ENCODE measurements at regions not wholly inside any gene's neighbourhood (a gene's known extent, or its start where the extent isn't known, plus 50 kb on each side); places are given as distances from the start of the nearest gene placed in this dataset.
A peak's percentile ranks its signal among the peaks of the same experiment; 100 is the strongest.

DNA sequence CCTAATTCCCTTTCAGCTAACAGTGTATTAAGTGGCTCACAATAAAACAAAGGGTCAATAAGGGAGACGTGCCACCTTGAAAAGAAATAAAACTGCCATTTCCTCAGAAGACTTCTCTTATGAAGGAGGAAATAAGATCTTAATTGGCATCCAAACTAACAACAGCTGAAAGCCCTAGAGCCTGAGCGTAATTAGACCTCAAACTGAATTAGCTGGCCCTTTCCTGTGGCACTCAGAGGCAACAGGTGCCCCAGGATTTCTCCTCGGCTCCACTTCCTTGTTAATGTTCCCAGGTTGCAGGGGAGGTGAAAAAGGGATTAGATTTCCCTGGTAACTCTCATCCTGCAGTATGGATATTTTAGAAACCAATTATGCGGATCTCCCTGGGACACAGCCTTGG is 804.3 kb downstream of the DCDC2C start:
- intact Hi-C loops (cut with DNase I), result no loop called here
- DNase-seq (ENCODE audit: missing footprints), result no peak
- no peak for ATAC-seq

DNA sequence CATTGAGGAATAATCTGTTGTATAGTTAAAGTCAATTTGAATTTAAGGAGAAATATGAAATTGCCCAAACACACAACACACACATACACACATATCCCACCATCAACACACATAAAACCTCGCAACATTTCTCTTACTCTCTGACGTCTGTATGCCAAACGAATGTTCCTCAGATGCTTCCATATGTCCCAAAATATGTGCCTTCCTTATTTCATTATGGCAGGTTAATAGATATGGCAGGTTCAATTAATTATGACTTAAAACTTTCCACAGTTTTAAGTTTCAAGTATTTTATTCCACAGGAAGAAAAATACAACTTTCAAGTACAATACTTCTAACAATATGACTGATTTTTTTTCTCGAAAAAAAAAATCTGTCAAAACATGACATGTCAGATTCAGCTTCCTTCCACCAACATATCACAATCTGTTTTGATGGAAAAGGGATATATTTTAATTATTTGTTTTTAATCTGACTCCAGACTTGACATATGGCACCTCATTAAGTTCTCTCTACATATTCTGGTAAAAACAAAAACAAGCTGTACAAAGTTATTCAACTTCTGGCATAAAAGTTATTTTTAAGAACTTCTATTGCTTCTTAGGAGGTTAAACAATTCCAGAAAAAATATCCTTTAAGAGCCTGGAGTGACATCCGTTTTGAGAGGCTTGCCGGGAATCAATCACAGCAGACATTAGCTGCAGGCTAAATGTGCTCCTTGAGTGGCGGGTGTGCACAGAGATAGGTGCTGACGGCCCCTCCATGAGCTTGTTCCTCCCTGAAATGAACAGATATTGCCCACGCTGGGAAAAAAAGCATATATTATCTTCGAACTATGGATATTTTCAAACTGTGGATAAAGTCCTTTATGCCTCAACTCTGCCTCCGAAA is 812.7 kb downstream of the DCDC2C start:
- intact Hi-C loops (cut with DNase I), result no loop called here
- DNase-seq (ENCODE audit: missing footprints), result no peak
- no peak for ATAC-seq

DNA sequence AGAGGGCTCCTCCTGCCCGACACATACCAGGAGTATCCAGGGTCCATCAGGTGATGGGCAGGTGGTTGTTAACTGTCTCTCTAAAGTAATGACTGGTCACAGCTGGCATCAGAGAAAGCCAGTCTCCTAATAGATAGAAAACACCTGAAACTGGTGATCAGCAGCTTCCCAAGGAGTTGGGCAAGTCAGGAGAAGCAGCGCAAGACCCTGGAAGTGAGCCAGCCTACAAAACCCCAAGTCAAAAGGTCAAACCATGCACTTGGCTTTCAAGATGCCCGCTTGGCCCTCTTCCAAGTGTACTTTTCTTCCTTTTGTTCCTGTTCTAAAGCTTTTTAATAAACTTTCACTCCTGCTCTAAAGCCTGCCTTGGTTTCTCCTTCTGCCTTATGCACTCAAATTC is 815.2 kb downstream of the DCDC2C start:
- no peak for ATAC-seq
- intact Hi-C loops (cut with DNase I), result no loop called here
- DNase-seq (ENCODE audit: missing footprints), result no peak

DNA sequence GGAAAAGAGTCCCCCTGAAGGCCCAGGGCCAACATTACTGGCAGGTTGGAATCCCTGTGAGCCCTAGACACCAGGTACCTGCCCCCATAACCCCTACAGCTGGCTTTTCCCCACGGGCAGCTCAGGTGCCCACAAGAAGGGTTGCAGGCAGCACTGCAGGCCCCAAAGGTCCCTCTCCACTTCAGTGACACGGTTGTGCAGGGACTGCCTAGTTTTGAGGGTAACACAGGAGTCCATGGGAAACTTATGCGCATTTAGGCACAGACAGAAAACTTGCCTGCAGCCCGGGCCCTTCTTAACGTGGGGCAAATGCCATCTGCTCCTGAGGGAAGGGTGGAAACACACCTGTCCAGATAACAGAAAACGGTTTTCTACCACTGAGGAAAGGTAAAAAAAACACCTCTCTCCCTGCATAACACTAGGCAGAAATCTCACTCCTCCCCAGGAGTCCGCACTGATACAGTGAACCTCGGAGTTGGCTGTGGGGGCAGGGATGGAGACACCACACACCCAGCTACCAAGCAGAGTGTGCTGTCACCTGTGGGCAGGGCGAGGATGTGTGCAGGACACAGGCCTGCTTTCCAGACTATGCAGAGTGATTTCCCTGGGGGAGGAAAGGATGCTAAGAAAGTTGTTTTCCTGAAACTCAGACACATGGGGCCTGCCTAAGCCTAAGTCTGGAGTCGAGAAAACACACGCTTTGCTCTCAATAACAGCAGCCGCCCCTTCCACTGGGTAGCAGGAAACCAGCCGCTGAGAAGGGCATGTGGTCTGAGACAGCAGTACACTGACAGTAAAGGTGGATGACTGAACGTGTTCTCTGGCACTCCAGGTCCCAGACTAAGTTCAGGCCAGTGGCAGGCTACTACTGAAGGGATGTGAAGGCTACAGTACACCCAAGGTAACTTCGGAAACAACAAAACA is 819.4 kb downstream of the DCDC2C start:
- intact Hi-C loops (cut with DNase I), result no loop called here
- DNase-seq (ENCODE audit: missing footprints) (peak; percentile 56), ATAC-seq (no peak)

DNA sequence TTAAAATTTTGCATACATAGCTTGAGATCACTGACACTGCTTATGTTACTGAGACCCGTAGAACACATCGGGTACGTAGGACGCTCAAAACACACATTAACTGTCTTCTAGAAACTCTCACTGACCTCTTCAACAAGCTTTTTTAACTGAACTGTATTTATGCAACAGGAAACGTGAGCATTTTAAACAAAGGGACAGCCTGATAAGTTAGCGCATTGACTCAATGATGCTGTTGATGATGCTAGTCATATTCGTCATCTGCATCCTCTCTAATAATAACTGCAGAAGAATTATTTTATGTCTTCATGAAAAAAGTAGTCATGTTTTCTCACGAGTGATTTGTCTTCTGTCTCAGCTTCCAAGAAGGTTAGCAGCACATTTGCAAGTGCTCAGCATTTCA is 824.0 kb downstream of the DCDC2C start:
- intact Hi-C loops (cut with DNase I), result no loop called here
- no peak for ATAC-seq
- no peak for DNase-seq (ENCODE audit: missing footprints)

DNA sequence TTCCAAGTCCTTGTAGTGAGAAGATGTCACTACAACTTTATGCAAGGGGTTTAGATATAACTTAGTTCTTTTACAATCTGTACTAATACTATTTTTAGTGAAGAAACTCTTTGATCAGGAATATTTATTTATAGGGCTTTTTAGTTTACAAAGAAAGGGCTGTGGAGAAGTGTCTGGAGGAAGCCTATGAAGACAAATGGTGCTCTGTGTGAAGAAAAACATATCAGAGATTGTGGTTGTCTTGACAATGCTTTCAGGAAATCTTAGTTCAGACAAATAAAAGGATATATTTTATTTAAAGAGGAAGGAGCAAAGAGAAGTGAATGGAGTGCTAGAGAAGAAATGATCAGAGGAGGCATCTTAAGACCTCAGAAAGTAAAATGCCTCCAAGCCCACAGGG is 824.9 kb downstream of the DCDC2C start:
- no peak for ATAC-seq
- no peak for DNase-seq (ENCODE audit: missing footprints)
- intact Hi-C loops (cut with DNase I), result no loop called here

DNA sequence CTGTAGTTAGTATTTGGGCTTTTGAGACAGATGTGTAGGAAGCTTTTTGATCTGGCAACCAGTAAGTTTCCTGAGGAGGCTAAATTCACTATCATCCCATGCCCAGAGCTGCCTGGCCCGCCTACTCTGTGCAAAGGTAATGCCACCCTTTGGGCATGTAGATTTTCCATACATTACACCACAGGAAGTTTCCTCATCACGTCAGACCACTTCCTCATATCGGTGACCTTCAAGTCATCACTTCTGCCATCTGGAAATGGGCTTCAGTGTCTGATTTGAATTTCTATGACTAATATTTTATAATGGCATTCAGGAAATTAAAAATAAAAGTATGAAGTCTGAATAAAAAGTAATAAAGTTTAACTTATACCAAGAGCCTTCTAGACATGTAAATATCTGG is 825.4 kb downstream of the DCDC2C start:
- ATAC-seq, result no peak

DNA sequence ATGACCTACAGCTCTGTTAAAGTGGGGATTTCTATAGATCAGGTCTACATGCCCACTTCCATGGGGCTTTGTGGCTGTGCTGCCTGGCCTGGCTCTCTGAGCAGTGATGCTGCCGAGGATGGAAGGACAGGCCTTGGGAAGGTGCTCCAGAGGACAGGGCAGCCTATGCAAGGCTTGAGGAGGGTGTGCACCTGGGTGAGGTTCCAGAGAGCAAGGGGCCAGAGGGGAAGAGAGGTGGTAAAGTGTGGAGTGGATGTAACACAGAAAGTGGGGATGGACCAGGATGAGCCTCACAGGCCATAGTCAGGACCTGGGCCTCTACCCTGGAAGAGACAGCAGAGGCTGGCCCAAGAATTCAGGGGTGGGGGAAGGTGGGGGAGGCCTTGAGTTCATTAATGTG is 826.4 kb downstream of the DCDC2C start:
- ATAC-seq, result no peak
- no peak for DNase-seq (ENCODE audit: missing footprints)
- intact Hi-C loops (cut with DNase I), result no loop called here

More for the DNA sequence above, 825.4 kb downstream of the DCDC2C start:
- intact Hi-C loops (cut with DNase I), result no loop called here
- DNase-seq (ENCODE audit: missing footprints), result no peak

DNA sequence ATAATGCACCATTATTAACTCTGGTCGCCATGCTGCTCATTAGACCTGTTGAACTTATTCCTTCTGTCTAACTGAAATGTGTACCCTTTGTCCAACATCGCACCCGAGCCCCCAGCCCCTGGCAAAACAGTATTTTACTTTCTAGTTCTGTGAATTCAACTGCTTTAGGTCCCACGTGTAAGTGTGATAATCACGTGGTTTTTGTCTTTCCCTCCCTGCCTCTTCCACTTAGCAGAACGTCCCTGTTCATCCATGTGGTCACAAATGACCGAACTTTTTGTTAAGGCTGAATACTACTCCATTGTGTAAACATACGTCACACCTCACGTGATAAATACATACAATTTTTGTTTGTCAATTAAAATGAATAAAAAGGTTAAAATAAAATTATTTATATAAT is 826.9 kb downstream of the DCDC2C start:
- DNase-seq (ENCODE audit: missing footprints) (no peak), ATAC-seq (no peak)
- intact Hi-C loops (cut with DNase I), result no loop called here

DNA sequence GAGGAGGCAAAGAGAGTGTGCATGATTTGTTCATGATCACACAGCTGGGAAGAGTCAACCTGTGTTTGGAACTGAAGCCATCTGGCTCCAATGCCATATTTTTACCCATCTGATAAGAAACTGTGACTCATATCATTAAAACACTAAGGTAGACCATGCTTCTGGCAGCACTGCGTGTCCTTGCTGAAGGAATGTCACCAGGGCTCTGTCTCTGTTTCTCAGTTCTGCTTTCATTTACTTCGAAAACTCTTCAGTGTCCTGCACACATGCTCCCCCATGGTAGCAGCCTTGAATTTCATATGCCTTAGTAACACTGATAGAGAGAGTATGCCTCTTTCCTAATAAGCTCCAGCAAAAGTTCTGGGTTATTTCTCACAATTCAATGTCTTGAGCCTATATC is 830.4 kb downstream of the DCDC2C start:
- intact Hi-C loops (cut with DNase I), result no loop called here
- ATAC-seq, result no peak
- no peak for DNase-seq (ENCODE audit: missing footprints)

DNA sequence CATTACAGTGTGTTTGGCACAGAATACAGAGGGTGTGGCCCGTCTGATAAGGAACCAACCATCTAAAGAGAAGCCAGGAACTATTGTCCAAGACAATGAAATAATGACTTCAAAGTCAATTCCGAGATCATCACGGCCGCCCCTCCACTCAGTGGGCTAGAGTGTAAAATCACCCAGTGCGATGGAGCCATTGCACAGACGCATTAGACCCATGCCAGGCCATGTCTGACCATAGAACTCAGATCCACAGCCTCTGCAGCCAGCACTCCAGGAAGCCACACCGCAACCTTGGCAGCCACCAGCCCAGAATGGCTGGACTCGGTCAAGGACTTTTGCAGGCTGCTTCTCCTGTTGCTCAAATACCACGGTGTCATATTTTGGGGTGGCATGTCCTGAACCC is 835.7 kb downstream of the DCDC2C start:
- DNase-seq (ENCODE audit: missing footprints) (peak; percentile 51), ATAC-seq (no peak)
- intact Hi-C loops (cut with DNase I), result no loop called here

DNA sequence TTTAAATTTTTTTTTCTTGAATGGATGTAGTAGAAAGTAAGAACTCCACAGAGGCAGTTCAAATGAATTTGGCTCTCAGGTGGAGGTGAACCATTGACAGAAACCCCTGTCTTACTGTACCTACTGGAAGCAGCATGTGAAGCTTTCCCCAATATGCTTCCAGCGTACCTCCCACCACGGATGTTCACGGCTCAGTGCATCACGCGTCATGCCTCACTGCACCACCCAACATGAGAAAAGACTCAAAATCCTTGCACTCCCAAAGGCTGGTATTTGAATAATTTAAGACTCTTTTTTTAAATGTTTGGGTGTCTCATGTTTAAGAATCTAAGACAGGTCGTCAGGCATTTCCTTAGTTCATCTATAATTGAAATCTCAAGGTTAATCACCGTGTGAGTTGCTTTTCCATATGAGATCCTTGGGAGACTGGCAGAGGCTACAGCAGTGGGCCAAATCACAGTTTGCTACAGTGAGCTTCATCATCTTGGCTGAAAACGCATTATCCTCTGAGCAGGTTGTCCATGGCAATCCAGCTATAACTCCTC is 846.4 kb downstream of the DCDC2C start:
- ATAC-seq (no peak), DNase-seq (ENCODE audit: missing footprints) (no peak)
- intact Hi-C loops (cut with DNase I), result no loop called here

DNA sequence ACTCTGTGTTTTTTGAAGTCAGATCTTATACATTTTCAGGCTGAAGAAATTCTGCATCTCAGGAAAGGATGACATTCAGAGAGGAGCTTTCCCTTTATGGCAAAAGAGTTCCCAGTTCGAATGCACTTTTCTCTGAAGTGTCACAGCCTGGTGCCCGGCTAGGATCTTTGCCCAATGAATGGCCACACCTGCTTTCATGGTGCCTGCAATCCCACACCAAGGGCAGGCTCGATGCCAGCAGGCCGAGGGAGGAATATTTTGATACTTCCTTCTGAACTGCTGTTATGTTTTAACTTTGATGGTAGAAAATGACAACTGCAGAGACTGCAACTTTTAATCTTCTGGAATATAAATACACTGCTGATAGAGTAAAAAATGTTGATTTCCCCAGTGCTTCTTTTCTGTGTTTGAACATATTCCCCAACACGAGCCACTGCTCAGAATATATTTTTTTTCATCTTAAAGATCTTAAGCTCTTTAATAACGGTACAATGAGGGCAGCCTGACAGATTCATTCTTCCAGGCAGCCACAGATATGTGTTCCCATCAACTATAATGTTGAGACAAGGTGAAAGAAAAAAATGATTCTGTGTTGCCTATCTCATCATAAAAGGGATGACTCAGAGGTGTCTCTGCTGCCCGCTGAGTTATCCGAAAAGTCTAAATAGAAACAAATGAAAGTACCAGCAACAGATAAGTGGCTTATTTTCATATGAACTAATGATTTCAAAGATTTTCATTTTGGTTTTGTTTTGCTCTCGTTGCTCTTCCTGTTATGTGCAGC is 848.5 kb downstream of the DCDC2C start:
- intact Hi-C loops (cut with DNase I), result no loop called here
- ATAC-seq, result no peak
- no peak for DNase-seq (ENCODE audit: missing footprints)

DNA sequence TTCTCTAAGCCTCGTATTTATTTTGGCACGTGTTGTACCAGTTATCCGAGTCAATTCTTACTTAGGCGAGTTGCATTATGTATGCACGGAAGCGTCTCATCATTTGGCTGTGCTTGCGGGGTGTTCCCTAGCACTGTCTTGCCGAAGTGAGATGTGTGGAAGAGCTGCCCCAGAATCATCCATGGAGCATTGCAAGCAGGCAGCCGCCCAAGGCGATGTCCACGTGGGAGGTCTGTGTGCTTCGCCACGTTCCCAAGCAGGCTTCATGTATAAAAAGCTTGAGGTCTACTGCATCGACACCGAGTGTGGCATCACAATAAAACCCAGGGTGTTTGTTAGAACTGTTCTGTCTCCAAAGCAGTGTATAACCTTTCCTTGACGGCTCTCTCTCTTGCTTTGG is 849.9 kb downstream of the DCDC2C start:
- DNase-seq (ENCODE audit: missing footprints) (no peak), ATAC-seq (no peak)
- intact Hi-C loops (cut with DNase I), result no loop called here

DNA sequence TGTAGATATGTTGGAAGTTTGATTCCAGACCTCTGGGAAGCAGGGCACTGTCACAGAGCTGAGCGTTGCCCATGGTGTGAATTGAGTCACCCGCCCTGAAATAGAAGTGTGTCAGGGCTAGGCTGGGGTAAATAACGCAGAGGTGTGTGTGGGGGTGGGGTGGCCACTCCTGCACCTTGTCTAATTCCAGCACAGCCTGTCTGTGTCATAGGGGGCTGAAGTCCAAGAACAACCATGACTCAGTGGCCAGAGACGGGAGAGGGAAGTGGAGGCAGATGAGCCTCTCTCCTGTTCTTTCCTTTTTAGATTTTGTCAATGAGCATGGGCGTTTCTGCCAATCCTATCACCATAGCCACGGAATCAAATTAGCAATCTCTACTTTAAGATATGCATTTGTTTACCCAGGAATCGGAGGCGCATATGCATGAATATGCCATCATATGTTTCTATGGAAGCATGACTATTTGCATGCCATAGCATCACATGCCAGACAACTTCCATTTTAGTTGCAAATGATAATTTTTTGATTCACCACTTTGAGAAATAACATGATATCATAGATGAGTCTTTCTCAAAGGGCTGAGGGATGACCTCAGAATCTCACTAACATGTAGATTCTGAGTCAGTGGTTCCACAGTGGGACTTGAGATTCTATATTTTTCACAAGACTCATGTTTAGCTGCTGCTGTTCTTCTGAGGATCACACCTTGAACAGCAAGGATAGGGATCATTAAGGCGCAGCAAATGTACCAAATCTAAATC is 852.9 kb downstream of the DCDC2C start:
- DNase-seq (ENCODE audit: missing footprints) (no peak), ATAC-seq (no peak)
- intact Hi-C loops (cut with DNase I), result no loop called here

DNA sequence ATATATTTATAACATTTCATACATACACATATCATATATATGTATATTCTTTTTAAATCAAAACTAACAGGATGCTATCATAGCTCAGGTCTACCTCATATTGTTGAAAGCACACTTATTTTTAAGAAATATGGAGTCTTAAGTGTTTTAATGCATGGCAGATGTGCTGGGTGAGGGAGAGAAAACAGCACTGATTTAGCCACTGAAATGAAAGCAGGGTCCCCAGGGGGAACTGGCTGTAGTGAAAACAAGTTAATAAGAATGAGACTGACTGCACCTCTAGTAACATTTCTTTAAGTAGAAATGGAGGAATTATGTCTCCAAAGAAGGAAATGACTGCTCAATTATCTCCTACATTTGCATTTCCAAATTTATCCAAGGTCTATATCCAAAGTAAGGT is 857.8 kb downstream of the DCDC2C start:
- ATAC-seq (no peak), DNase-seq (ENCODE audit: missing footprints) (no peak)
- intact Hi-C loops (cut with DNase I), result no loop called here

DNA sequence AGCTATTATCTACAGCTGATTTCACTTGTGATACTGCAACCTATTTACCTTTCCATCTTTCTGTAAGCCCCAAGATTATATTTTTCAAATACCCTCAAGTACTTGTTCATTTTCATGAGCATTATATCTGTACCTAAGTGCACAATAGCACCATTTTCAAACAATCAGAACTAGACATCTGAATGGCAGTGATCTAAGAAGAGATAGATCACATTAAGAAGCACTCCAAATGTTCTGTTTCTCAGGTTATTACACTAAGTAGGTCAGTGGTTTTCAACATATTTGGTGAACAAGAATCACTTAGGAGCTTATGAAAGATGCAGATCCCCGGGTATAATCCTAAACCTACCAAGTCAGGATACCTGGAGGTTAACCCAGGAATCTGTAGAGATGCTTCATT is 872.7 kb downstream of the DCDC2C start:
- no peak for ATAC-seq
- intact Hi-C loops (cut with DNase I), result no loop called here
- DNase-seq (ENCODE audit: missing footprints), result no peak

DNA sequence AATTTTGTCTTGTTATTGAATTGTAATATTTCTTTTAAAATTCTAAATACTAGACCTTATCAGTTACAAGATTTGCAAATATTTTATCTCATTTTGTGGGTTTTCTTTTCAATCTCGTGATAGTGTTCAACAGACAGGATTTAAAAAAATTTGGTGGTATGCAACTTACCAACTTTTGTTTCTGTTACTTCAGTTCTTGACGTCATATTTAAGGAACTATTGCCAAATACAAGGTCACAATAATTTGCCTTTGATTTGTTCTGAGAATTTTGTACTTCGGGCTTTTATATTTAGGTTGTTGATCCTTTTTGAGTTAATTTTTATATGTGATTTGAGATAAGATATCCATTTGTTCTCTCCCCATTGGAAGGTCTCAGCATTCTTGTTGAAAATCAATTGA is 876.6 kb downstream of the DCDC2C start:
- DNase-seq (ENCODE audit: missing footprints), result no peak
- no peak for ATAC-seq
- intact Hi-C loops (cut with DNase I), result no loop called here
